GM18909 (cell line): ENCODE measurements at regions not wholly inside any gene's neighbourhood (a gene's known extent, or its start where the extent isn't known, plus 50 kb on each side); places are given as distances from the start of the nearest gene placed in this dataset.

Experiments used
- ATAC-seq: cut with Tn5 transposase; IDR thresholded peaks from one replicate; pipeline ENCODE4 v1.9.1; 2021; ENCODE audit warnings: mild to moderate bottlenecking; ENCODE audit not compliant: unreplicated experiment, poor library complexity

- no peak for ATAC-seq
These were observed 343.4 kb downstream of the BRINP2 start for GRCh38 chr1:177514207-177514606.

- no peak for ATAC-seq
These were observed 340.3 kb downstream of the BRINP2 start for GRCh38 chr1:177511036-177511435.

GRCh38 chr1:177505905-177506590 is 335.3 kb downstream of the BRINP2 start:
- no peak for ATAC-seq

GRCh38 chr1:177495878-177496277 is 325.1 kb downstream of the BRINP2 start:
- ATAC-seq: no peak

GRCh38 chr1:177490786-177491185 is 320.0 kb downstream of the BRINP2 start:
- no peak for ATAC-seq

GRCh38 chr1:177490036-177490639 is 319.4 kb downstream of the BRINP2 start:
- ATAC-seq: no peak

DNA sequence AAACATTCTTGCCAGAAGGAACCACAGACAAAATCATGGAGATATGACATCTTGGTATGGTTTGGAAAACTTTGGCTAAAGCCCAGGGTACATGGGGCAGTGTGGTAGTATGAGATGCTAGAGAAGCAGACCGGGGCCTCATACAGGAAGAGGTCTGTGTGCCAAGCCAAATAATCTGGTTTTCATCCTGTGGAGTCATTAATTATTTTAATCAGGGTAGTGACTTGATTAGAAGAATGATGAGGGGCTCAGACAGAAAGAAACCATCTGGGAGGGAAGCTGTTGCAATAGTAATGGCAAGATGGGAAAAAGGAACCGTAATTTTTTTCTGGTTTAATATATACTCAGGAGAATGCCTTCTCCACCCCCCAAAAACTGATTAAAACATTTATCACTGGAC is 318.0 kb downstream of the BRINP2 start:
- no peak for ATAC-seq

- ATAC-seq: no peak
These were observed 316.7 kb downstream of the BRINP2 start for GRCh38 chr1:177487481-177487880.

DNA sequence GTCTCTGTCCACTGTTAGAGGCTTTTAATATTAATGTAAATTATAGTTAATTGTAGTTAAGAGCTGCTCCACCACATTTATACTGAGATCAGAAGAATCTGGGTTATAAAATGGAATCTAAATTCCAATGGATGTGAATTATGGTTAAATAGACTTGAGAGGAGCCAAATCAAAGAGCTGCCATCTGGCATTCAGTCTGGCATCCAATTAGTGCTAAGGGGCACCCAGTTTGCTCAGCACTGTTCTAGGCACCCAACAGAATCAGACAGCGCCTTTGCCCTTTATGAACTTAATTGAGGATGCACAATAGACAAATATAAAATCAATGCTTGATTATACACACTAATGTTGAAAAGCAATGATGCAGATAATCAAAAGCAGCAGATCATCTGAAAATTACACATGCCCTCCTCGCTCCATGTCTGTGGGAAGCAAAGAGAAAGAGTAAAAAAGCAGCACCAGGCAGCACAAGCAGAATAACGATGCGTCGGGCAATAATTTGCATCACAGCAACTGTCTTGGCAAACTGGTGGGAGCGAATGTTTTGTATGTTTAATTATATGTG is 310.1 kb downstream of the BRINP2 start:
- no peak for ATAC-seq

GRCh38 chr1:177479600-177479999 is 308.8 kb downstream of the BRINP2 start:
- no peak for ATAC-seq

DNA sequence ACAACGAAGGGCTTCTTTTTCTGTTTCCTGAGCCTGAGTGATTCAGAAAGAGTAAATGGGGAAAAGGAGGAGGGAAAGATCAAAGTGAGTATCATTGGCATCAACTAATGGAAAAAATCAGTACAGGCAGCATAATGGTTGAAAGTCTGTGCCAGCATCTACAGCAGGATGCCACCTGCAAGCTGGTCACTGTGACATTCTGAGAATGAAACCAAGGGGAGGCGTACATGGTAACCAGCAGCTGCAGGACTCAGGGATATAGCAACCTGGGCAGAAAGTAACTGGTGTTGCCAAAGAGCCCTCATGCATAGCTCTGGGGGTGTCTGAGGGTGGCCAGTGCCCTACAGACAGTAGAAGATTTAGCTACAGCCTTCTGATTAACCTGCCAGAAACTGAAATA is 305.9 kb downstream of the BRINP2 start:
- no peak for ATAC-seq

DNA sequence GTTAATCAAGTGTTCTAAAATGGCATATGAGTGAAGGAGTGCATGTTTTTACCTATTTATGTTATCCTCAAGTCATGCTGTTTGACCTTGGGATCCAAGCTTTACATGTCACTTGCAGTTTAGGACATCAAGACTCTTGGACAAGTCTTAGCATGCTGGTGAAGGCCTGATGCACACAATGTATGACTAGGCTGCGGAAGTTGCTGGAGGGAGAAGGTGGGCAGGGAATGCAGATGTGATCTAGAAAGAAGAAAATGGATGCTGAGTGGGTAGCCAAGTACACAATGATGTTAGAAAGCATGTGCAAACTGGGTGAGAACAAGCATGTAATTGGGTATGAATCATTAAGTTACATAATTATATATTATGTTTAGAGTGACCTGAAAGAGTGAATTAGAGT is 301.8 kb downstream of the BRINP2 start:
- no peak for ATAC-seq

GRCh38 chr1:177471244-177471643 is 300.5 kb downstream of the BRINP2 start:
- no peak for ATAC-seq

GRCh38 chr1:177469519-177469918 is 298.8 kb downstream of the BRINP2 start:
- ATAC-seq: no peak

- ATAC-seq: no peak
These were observed 295.5 kb downstream of the BRINP2 start for GRCh38 chr1:177466286-177466685.

- ATAC-seq: no peak
These were observed 293.9 kb downstream of the BRINP2 start for GRCh38 chr1:177464686-177465085.

DNA sequence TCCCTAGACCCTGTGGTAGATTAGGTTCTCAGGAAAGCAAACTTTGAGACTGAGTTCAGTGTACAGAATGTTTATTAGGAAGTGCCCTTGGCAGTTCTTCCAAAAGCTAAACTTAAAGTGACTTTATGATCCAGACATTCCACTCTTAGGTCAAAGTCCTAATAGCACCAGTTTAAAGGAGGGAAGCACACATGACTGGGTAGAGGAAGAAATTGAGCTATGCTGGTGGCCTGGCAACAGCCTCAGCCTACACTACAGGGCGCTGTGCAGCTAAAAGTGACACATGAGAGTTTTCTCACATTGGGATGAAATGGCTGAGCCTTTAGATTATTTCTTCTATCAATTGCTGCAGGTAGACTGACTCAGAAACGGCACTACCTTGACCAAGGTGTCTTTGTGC is 280.4 kb downstream of the BRINP2 start:
- no peak for ATAC-seq

DNA sequence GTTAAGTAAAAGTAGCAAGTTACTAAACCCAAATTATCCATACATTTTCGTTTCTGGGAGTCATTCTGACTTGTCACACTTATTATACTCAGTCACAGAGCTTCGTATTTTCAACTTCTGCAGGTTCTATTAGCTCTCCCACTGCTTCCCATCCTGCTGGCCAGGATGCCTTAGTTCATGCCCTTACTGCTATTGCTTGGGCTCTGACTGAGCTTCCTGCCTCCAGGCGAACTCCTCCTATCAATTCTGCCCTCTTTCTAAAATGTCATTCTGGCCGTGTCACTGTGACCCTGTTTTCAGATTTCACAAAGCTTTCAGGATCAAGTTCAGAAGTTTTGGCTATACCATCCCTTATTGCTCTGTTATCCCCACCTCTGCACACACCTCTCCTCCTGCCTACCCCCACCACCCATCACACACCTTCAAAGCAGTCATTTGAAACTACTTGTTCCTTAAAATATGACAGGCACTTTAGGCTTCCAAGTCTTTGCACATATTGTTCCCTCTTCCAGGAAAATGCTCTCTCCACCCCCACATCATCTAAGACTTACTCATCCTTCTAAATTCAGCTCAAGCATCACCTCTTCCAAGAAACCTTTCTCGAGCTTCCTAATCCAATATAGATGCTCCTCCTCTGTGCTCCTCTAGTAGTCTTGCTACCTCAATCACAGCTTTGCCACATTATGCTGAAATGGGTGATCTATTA is 278.0 kb downstream of the BRINP2 start:
- no peak for ATAC-seq

GRCh38 chr1:177448036-177448615 is 277.4 kb downstream of the BRINP2 start:
- no peak for ATAC-seq

GRCh38 chr1:177444997-177445746 is 274.4 kb downstream of the BRINP2 start:
- no peak for ATAC-seq
